GM21526 (cell line): ENCODE measurements at regions not wholly inside any gene's neighbourhood (a gene's known extent, or its start where the extent isn't known, plus 50 kb on each side); places are given as distances from the start of the nearest gene placed in this dataset.
"Not testable (repeated sequence)": the region's sequence is repeated elsewhere in the genome, so short reads cannot be mapped to it uniquely, and the experiment has no call there.

Experiments used
- ATAC-seq: cut with Tn5 transposase; IDR thresholded peaks from one replicate; pipeline ENCODE4 v1.9.1; 2021; ENCODE audit warnings: moderate library complexity; ENCODE audit not compliant: unreplicated experiment, low FRiP score

DNA sequence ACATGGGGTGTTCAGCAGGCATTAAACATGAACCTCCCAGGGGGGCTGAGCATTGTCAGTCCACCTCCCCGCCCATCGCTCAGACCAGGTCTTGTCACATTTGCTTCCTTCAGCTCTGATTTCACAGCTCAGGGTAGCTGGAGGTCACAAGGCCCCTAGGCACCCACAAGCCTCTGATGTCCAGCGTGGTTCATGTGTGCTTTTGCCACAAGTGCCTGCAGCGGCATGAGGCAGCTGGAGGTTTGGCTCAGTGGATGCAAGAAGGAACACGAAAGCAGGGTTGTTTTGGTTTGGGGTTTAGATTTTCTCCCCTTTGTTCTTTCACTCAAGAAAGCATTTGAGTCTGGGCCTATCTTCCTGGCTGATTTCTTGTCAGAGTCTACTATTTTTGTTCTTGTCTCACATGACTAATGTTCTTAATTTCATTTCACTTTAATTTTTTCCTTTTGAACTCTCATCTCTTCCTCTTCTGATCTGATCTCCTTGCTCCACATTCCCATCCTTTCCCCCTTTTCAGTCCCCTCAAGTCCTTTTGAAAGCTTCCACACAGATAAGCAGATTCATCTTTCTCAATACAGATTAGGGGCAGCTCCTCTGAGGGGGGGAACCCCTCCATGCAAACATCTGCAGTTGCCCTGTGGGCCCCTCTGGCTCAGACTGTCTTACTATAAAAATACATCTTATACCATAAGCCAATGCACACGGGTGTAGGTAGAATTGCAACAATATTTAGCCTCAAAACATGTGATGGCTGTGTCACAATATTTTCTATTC is 68.1 kb upstream of the CEP85L start:
- peak; percentile 51 for ATAC-seq

DNA sequence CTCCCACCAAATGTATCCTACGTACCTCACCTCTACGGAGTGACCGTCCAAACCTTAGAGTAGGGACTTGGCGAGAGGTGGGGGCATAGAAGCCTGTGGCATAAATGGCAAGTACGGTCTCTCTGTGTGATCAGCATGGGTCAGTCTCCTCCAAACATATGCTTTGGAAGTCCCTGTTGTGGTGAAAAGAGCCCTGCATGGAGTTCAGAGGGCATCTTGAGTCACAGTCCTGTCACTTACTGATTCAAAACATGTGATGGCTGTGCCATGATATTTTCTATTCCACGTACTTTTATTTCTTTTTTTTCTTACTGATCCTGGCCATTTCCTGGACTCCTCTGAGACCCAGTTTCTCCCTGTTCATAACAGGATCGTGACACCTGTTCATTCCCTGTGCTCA is 67.5 kb upstream of the CEP85L start:
- ATAC-seq, result no peak

DNA sequence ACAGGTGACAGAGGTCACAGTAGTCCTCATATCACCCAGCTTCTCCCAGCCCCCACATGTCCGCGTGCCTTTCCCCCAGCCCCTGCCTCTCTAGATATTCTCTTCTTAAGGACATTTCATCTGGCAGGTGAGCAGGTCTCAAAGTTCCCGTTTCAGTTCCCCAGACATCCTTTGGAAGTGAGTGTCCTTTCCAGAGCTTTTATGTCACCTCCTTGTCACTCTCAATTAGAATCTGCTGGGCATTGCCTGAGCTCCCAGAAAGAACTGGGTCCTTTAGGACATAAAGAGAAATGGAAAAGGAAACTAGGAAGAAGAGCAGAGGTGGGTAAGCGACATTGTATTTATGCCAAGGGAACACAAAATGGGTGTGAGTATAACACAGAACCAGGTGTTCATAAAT is 66.9 kb upstream of the CEP85L start:
- no peak for ATAC-seq

DNA sequence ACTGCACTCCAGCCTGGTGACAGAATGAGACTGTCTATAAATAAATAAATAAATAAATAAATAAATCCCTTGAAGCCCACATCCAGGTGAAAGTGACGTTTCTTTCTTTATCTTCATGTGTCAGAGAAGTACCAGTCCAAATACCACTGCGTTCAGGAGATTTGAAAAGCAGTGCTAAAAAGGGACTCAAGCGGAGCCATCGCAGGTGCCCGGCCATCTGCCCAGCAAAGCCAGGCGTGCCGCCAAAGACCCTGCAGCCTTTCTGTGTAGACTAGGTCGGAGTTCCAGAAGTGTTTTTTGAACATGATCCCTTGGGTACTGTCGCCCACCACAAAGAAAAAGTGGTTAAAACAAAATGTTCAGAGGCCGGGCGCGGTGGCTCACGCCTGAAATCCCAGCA is 65.7 kb upstream of the CEP85L start:
- ATAC-seq, result no peak

DNA sequence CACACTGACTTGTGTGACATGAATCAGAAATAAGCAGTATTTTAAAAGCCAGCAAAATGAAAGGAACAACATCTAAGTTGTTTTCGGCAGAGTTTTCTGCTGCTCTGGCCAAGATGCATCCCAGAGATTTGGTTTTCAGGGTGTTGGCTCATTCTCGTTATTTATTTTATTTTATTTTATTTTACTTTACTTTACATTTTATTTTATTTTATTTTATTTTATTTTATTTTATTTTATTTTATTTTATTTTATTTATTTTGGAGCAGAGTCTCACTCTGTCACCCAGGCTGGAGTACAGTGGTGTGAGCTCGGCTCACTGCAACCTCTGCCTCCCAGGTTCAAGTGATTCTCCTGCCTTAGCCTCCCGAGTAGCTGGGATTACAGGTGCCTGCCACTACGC is 64.5 kb upstream of the CEP85L start:
- not testable (repeated sequence) for ATAC-seq

DNA sequence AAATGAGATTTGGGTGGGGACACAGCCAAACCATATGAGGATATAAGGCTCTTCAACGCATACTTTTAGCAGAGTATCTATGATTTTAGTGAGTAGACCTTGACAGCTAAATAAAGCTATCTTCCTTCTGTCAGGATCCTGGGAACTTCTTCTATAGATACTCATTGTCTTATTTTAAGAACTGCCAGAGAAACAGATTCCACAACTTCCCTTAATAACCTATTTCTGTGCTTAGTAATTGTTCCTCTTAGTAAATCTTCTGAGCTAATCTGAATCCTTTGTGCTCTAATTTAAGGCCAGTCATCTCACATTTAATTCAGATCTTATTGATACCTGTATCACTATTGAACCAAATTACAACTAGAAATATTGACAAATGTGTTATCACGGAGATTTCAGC is 64.0 kb upstream of the CEP85L start:
- ATAC-seq, result no peak

DNA sequence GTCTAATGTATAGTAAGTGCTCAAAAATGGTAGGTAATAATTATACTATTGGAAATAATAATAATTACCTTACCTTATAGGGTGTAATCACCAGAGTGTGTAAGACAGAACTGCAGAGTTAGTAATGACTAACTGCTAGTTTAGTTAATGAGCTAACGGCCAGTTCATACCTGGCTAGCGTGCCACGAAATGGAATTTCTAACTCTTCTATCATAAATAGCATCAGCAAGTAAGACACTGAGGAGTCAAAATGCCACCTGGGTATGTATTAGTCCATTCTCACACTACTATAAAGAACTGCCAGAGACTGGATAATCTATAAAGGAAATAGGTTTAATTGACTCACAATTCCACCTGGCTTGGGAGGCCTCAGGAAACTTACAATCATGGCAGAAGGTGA is 63.4 kb upstream of the CEP85L start:
- ATAC-seq, result no peak

DNA sequence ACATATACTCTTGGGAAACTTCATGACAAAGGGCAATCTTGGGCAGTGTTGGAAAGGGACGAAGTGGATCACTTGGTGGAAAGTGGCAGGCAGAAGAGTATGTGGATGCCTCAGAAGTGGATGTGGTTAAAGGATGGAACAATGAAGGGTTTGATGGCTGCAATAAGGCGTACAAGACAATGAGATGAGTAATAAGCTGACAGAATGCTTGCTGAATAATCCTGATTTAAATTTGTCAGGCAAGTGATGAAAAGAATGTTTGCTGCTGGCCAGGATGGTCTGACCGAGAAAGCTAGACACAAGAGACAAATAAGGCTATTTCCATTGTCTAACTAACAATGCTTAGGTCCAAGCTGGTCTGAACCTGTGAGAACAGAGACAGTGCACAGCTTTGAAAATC is 61.6 kb upstream of the CEP85L start:
- ATAC-seq, result no peak

DNA sequence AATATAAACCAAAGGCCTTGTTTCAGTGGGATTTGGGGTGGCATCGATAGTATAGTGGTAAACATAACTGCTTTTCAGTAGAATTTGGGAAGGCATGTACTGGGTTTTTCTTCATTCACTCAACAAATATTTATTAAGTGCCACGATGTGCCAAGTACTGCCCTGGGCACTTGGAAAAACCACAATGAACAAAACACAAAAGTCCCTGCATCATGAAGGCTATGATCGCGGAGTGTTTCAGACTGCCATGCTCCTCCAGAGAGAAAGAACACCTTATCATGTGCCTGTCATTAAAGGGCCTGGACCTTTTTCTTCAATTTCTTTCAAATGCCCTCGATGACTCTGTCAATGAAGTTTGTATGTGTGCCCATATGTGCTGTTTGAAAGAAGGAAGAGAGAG is 59.2 kb upstream of the CEP85L start:
- no peak for ATAC-seq

DNA sequence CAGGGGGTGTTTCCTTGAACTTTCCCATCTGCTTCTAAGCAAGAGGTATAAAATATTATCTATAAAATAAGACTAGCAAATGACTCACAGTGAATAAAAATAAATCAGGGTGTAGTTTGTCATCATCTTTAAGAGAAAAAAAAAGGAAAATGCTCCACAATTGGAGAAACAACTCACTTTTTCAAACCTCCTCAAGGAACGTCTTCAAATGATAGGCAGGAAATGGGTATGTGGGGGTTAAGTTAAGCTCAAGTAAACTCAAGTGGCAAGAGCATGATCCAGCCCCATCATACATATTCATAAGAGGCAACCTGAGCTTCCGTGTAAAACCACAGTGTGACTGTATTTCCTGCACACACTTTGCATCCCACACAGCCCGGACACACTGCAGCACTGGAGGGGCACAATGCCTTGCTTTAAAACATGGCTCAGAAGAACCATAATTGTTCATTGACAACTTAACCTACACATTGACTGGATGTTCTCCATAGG is 58.5 kb upstream of the CEP85L start:
- ATAC-seq, result peak; percentile 93

DNA sequence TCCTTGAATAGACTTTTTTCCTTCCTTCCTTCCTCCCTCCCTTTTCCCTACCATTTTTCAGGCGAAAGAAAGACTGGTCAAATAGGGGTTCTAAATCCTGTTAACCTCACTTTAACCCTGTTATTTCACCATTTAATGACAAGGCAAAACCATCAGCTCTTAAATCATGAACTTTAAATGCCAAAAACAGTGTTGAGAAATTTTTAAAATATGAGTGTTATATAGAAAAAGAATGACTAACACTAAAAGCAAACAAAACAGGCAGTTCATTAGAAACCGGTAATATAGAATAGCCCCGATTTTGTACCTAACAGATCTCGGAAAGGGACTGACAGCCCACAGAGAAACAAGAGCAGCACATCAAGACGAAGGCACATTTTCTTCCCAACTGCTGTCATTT is 57.4 kb upstream of the CEP85L start:
- peak; percentile 1 for ATAC-seq

DNA sequence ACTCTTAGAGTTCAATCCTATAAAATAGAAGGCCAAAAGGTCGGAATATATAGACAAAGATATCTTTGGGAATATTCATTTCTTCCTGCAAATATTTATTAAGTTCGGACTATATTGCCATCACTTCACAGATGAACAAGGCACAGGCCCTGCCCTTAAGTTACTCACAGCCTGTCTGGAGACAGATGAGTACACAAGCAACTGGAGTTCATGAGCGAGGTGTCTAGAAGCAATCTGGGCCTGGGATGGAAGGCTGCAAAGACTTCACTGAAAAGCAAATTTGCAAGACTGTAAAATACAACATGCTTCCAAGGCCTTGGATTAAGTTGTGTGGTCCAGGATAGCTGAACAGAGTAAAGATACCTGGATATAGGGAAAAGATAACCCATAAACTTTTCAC is 56.7 kb upstream of the CEP85L start:
- ATAC-seq, result no peak

DNA sequence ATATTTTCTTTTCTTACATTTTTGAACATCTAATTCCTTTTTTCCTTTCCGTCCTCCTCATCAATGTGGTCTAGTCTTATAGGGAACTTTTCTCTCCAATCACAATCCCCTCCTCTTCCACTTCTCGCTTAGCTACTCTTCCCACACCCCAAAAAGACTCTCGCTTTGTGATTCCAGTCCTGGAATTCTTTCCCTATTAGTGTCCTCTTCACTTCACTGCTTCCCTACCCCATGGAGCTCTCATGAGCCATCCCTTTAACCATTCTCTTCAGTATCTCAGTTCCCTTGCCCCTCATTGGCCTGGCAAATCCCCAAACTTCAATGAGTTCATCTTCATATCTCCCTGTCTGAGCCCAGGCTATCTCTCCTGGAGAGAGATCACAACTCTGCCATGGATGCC is 55.3 kb upstream of the CEP85L start:
- no peak for ATAC-seq

DNA sequence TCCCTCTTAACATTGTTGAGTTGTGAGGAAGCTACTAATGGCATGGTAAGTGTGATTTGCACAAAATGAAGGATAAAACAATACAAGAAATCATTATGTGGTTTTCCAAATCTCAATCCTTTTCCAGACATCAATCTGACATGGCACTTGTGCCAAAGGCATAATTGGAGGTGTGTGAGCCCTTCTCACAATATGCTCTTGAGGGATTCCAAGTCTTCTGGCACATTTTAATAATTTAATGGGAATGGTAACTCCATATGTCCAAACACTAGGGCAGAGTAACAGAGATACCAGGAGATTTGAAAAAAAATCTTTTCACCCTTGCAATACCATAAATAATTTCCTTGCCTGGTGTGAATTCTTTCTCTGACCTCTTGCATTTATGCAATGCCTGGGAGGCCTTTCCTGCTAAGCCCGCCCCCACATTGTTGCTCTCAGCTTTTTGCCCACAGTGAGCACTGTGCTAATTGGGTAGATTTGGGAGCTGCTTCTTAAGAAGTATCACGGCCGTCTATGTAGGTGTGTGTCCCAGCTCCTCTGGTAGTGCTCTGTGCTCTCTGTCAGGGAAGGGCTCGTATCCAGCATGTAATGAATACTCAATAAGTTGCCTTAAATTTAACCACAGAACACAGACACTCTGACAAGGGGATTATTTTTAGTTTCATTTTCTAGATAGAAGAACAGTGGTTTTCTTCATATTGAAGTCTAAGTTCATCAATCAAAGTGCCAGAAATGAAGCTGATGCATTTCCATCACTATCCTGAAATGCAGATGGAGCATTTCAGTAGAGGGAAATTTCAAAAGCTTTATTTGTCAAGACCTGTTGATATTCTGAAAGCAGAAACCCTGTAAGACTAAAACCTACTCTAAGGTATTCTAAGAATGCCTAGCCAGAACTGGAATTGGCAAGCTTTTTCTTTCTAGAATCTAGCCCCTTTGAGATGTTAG is 54.4 kb upstream of the CEP85L start:
- no peak for ATAC-seq

DNA sequence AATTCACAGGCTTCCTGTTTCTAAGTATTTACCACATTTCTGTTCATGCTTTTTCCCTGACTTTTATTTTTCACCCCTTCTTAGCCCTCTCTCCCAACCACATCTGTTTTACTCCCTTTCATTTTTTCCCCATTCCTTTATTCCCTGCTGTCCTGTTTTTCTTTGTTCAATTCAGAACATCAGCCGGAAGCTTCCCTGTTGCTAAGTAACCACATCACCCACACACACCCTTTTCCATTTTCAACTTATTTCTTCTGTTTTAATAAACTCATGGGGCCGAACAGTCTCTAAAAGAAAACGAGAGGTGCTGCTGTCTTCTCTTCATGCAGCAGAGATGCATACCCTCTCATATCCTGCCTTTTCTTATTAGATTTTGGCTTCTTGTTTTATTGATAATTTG is 53.5 kb upstream of the CEP85L start:
- no peak for ATAC-seq

DNA sequence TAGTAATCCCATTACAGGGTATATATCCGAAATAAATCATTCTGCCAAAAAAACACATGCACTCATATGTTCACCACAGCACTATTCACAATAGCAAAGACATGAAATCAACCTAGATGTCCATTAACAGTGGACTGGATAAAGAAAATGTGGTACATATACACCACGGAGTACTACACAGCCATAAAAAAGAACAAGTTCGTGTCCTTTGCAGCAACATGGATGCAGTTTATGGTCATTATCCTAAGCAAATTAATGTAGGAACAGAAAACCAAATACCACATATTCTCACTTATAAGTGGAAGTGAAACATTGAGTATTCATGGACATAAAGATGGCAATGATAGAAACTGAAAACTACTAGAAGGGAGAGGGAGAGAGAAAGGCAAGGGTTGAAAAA is 49.9 kb upstream of the CEP85L start:
- ATAC-seq, result not testable (repeated sequence)
